Neural progenitor cell (in vitro differentiated cells): ENCODE measurements at regions not wholly inside any gene's neighbourhood (a gene's known extent, or its start where the extent isn't known, plus 50 kb on each side); places are given as distances from the start of the nearest gene placed in this dataset.

ENCODE experiments used
- EZH2phosphoT487 ChIP-seq: fragments of 200-600 bp; sonication (generic); IDR thresholded peaks from 2 replicates; pipeline ENCODE4 v1.6.1; 2017; ENCODE audit warnings: antibody characterized with exemption
- TF ChIP-seq, protein P1 (sequence below): fragments of 200-600 bp; sonication (generic); IDR thresholded peaks from 2 replicates; pipeline ENCODE4 v1.5.1; 2017; ENCODE audit warnings: antibody characterized with exemption, mild to moderate bottlenecking

GRCh38 chr1:68320349-68320748 lies 88.0 kb upstream of the WLS start:
- TF ChIP-seq, protein P1, sequence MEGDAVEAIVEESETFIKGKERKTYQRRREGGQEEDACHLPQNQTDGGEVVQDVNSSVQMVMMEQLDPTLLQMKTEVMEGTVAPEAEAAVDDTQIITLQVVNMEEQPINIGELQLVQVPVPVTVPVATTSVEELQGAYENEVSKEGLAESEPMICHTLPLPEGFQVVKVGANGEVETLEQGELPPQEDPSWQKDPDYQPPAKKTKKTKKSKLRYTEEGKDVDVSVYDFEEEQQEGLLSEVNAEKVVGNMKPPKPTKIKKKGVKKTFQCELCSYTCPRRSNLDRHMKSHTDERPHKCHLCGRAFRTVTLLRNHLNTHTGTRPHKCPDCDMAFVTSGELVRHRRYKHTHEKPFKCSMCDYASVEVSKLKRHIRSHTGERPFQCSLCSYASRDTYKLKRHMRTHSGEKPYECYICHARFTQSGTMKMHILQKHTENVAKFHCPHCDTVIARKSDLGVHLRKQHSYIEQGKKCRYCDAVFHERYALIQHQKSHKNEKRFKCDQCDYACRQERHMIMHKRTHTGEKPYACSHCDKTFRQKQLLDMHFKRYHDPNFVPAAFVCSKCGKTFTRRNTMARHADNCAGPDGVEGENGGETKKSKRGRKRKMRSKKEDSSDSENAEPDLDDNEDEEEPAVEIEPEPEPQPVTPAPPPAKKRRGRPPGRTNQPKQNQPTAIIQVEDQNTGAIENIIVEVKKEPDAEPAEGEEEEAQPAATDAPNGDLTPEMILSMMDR: no peak
- no peak for TF ChIP-seq EZH2phosphoT487
